ENCODE measurements at regions not wholly inside any gene's neighbourhood (a gene's known extent, or its start where the extent isn't known, plus 50 kb on each side); places are given as distances from the start of the nearest gene placed in this dataset.

DNA sequence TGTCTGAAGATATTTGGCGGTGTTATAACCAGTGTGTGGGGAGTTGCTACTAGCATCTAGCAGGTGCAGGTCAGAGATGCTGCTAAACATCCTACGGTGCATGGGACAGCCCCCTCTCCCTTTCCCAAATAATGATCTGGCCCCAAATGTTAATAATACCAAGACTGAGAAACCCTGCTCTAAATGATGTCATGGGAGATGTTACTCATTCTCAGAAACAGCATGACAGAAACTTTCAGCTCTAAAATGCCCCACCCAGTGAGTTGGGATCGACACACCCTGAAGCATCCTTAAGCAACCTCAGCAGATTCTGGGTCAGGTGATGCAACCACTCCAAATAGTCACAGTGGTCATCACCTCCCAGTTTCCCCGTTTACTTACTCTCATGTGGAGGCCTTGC, 108.8 kb upstream of the MPP7 start:
- TF ChIP-seq, protein P1, sequence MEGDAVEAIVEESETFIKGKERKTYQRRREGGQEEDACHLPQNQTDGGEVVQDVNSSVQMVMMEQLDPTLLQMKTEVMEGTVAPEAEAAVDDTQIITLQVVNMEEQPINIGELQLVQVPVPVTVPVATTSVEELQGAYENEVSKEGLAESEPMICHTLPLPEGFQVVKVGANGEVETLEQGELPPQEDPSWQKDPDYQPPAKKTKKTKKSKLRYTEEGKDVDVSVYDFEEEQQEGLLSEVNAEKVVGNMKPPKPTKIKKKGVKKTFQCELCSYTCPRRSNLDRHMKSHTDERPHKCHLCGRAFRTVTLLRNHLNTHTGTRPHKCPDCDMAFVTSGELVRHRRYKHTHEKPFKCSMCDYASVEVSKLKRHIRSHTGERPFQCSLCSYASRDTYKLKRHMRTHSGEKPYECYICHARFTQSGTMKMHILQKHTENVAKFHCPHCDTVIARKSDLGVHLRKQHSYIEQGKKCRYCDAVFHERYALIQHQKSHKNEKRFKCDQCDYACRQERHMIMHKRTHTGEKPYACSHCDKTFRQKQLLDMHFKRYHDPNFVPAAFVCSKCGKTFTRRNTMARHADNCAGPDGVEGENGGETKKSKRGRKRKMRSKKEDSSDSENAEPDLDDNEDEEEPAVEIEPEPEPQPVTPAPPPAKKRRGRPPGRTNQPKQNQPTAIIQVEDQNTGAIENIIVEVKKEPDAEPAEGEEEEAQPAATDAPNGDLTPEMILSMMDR (IDR thresholded peaks at IDR 0.05): no peak

DNA sequence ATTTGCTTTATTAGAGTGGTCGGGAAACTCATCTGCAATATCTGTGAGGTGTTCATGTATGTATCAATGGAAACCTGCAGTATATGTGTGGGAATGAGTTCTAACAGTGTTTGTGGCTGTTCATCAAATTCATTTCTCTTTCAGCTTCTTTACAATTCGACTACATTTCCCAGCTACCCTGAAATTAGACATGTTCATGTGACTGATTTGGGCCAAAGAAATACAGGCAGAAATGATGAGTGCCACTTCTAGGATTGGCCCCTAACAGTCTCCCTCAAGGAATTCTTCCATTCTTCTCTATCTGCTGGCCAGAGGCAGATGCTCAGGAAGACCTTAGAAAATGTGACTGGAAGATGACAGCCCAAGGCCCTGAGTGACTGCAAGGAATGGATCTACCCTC, 114.8 kb upstream of the WAC start:
- TF ChIP-seq, protein P1 (IDR thresholded peaks at IDR 0.05): no peak

GRCh38 chr10:28425422-28425821, 107.5 kb upstream of the WAC start:
- TF ChIP-seq, protein P1 (IDR thresholded peaks at IDR 0.05): no peak

GRCh38 chr10:28426392-28427159, 106.3 kb upstream of the WAC start:
- TF ChIP-seq, protein P1 (IDR thresholded peaks at IDR 0.05): no peak

DNA sequence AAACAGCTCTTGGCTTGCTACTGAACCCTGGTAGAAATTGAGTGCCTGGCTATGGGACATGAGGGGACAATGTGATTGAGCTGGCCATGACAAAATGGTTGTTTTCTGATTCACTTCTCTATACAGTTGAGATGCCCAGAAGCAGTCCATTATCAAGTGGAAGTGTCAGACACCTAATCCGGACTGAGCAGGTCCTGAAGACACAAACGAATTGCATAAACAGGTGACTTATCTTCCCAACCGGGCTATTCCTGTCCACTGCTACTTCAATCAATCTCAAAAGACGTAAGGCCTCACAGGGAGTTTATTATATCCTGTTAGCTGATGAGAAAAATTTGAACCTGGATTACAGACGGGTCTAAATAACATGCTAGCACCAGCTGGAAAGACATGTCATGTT, 105.5 kb upstream of the WAC start:
- TF ChIP-seq, protein P1 (IDR thresholded peaks at IDR 0.05): no peak

DNA sequence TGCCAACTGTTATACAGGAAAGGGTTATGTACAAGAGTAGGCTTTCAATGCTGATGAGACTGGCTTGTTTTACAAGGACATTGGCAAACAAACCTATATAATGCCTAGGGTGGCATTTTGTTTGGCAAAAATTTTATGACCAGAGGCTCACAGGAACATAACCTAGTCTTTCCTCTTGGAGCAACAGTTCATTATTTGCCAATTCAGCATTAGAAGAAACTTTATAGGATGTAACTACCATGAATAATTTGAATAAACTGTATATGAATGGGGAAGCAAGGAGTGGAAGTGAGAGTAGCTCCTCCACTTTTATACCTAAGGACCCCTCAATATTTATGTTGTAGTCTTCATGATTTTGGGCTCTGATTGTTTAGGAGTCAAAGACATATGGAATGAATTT, 103.9 kb upstream of the WAC start:
- TF ChIP-seq, protein P1 (IDR thresholded peaks at IDR 0.05): no peak

- TF ChIP-seq, protein P1 (IDR thresholded peaks at IDR 0.05): no peak
Observed at GRCh38 chr10:28429573-28430216, 103.2 kb upstream of the WAC start.

Measured in LNCAP (cell line).